Lower lobe of right lung (tissue), 2 donors: ENCODE measurements at regions not wholly inside any gene's neighbourhood (a gene's known extent, or its start where the extent isn't known, plus 50 kb on each side); places are given as distances from the start of the nearest gene placed in this dataset.
A peak's percentile ranks its signal among the peaks of the same experiment; 100 is the strongest.

Experiments
- ATAC-seq, 2 donors: fragments of 200-7000 bp; cut with Tn5 transposase; one replicate each; pipeline ENCODE4 v1.9.1; 2020 to 2022; ENCODE audit warnings: mild to moderate bottlenecking in 2 of 2, moderate library complexity in 2 of 2
- DNase-seq: peaks from one replicate; pipeline ENCODE4 v3.0.0-alpha.2; 2020
- H3K27ac ChIP-seq: fragments of 200-600 bp; one replicate; pipeline ENCODE4 v1.8.0; 2022
- H3K27me3 ChIP-seq: fragments of 200-600 bp; one replicate; pipeline ENCODE4 v1.8.0; 2022; ENCODE audit warnings: low read depth
- H3K36me3 ChIP-seq: fragments of 200-600 bp; one replicate; pipeline ENCODE4 v1.8.0; 2022; ENCODE audit warnings: mild to moderate bottlenecking
- H3K4me1 ChIP-seq: fragments of 200-600 bp; one replicate; pipeline ENCODE4 v1.8.0; 2022
- H3K4me3 ChIP-seq: fragments of 200-600 bp; one replicate; pipeline ENCODE4 v1.8.0; 2022; ENCODE audit warnings: mild to moderate bottlenecking
- H3K9me3 ChIP-seq: fragments of 200-600 bp; one replicate; pipeline ENCODE4 v1.8.0; 2022
- intact Hi-C: fragments of 100-400 bp; cut with DNase I; formaldehyde crosslinking; loops from one replicate; pipeline ENCODE4 v1.11.0; 2022
- TF ChIP-seq, protein P1 (sequence below): fragments of 200-600 bp; IDR thresholded peaks from one replicate; pipeline ENCODE4 v1.8.0; 2022; ENCODE audit warnings: antibody characterized with exemption, mild to moderate bottlenecking
- donor health status: DM: no; HTN: yes; CAD: no; lungs with severe emphysema.

DNA sequence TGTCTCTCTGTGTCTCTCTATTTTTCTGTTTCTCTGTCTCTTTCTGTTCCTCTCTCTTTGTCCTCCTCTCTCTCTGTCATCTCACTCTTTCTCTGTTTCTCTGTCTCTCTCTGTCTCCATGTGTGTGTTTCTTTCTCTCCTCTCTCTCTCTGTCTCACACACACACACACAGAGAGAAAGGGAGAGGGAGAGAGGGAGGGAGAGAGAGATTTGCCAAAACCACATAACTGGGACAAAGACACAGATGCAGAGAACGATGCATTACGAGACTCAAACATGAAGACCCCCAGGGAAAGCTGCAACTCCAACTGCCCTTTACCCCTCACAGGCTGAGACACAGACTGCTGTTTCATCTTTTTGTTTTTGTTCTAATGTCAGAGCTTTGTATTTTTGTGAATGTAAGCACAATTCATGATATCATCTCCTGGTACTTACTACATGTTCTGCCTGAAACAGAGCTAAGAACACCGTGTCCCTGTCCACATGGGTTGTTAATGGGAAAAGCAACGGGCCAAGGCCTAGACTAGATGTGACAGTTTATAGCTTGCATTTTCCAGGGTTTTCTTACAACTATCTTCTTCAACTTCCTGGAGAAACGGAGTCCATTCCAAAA, 177.1 kb upstream of the ARID1B start:
- ATAC-seq, result peak in 1 of 2 donors; percentile 68
- H3K9me3 ChIP-seq, result no peaks in the 10 kb centered on the region
- peak overlapping the region; percentile 51 for H3K27ac ChIP-seq
- TF ChIP-seq, protein P1, sequence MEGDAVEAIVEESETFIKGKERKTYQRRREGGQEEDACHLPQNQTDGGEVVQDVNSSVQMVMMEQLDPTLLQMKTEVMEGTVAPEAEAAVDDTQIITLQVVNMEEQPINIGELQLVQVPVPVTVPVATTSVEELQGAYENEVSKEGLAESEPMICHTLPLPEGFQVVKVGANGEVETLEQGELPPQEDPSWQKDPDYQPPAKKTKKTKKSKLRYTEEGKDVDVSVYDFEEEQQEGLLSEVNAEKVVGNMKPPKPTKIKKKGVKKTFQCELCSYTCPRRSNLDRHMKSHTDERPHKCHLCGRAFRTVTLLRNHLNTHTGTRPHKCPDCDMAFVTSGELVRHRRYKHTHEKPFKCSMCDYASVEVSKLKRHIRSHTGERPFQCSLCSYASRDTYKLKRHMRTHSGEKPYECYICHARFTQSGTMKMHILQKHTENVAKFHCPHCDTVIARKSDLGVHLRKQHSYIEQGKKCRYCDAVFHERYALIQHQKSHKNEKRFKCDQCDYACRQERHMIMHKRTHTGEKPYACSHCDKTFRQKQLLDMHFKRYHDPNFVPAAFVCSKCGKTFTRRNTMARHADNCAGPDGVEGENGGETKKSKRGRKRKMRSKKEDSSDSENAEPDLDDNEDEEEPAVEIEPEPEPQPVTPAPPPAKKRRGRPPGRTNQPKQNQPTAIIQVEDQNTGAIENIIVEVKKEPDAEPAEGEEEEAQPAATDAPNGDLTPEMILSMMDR, result no peak
- no peaks in the 10 kb centered on the region for H3K36me3 ChIP-seq
- DNase-seq, result no peak
- intact Hi-C loops, result no loop called here
- H3K4me1 ChIP-seq, result no peaks in the 10 kb centered on the region
- H3K4me3 ChIP-seq, result no peak overlapping the region
- H3K27me3 ChIP-seq, result no peaks in the 10 kb centered on the region

DNA sequence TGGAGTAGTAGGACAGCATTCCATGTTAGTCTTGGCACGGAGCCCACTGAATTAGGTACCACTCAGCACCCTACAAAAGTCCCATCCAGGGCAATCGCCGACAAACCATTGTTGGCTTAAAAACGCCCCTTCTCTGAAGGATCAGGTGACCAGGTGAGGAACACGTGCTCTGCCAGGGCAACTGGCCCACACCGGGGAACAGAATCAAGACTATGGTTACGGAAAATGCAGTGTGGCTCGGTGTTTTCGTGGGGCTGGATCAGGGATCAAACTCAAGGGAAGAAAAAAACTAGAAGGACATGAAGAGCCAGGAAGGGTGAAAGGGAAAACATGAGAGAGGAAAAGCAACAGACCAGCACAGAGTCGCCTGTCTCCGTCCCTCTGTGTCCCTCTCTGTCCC, 177.8 kb upstream of the ARID1B start:
- H3K36me3 ChIP-seq, result no peaks in the 10 kb centered on the region
- peak overlapping the region; percentile 51 for H3K27ac ChIP-seq
- H3K27me3 ChIP-seq, result no peaks in the 10 kb centered on the region
- intact Hi-C loops, result no loop called here
- TF ChIP-seq, protein P1, result no peak
- DNase-seq (no peak), ATAC-seq (no peak)
- H3K4me3 ChIP-seq, result no peak overlapping the region
- no peaks in the 10 kb centered on the region for H3K4me1 ChIP-seq
- H3K9me3 ChIP-seq, result no peaks in the 10 kb centered on the region

DNA sequence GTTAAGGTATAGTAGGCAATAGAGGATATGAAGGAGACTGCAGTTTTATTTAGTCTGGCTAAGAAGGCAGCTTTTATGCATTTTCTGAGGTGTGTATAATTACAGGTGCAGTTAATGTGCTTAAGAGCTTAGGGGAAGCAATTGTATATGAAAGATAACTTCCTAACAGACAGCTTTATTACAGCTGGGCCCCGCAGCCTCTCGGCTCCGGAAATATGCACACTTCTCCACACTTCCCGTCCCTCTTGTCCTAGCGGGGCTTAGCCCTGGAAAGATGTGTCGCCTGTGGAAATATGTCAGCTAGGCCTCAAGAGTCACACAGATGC, 178.4 kb upstream of the ARID1B start:
- DNase-seq (no peak), ATAC-seq (no peak)
- H3K27me3 ChIP-seq, result no peaks in the 10 kb centered on the region
- no peaks in the 10 kb centered on the region for H3K4me1 ChIP-seq
- TF ChIP-seq, protein P1, result no peak
- intact Hi-C loops, result no loop called here
- H3K27ac ChIP-seq, result no peak overlapping the region
- H3K9me3 ChIP-seq, result no peaks in the 10 kb centered on the region
- H3K4me3 ChIP-seq, result no peak overlapping the region
- no peaks in the 10 kb centered on the region for H3K36me3 ChIP-seq

DNA sequence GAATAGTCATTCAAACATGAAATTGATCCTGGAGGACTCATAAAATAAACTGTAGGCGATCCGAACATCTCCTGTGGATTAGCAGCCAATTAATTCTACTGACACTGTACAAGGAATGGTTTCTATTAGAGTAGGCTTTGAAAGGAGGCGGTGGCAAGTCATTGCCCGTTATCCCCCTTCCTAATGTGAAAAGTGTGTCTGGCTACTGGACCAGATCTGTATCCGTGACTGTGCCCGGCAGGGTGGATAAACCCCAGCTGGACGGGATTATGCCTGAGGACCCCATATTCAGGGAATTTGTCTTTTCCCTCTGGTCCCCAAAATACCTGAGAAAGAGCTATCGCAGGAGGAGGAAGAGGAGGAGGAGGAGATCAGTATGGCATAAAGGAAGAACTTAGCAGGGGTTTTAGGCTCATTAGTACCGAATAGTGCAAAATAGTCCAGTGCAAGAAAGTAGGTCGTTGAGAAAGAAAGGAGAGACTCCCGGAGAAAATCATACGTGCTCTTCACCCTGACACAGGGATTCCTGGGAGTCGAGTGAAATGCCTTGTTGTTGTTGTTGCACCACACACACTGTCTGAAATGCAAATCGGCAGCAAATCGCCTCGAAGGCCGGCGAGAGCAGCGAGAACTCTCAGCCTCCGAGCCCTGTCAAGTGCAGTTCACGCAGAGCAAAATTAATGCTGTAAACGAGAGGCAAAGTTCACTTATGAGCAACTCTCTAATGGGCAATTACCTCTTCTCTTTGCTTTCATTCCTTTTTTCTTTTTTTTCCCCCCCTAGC, 178.9 kb upstream of the ARID1B start:
- ATAC-seq, result no peak
- Histone ChIP-seq H3K9me3 (no peaks in the 10 kb centered on the region), H3K27me3 (no peaks in the 10 kb centered on the region), H3K4me3 (no peak overlapping the region), H3K27ac (no peak overlapping the region), H3K36me3 (no peaks in the 10 kb centered on the region), H3K4me1 (no peaks in the 10 kb centered on the region)
- TF ChIP-seq, protein P1, result no peak
- no peak for DNase-seq
- intact Hi-C loops, result no loop called here

DNA sequence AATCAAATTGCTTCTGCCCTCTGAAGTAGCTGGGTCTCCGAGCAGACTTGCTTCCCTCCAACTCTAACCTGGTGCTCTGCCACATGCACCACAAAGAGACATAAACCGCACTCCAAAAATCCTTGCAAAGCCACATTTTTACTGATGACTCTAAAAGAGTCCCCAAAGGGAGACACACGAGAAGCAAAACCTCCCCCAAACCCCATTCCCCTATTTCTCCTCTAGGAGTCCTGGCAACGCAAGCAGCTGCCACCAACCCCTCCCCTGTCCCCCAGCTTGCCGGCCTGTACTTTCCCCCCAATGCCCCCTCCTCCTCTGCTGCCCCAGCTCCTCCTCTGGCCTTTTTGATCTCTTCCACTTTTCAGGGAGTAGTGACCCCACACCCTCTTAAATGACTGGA, 180.1 kb upstream of the ARID1B start:
- no peak for DNase-seq
- Histone ChIP-seq H3K9me3 (no peaks in the 10 kb centered on the region), H3K36me3 (no peaks in the 10 kb centered on the region), H3K4me3 (no peak overlapping the region), H3K27me3 (no peaks in the 10 kb centered on the region), H3K27ac (no peak overlapping the region), H3K4me1 (no peaks in the 10 kb centered on the region)
- TF ChIP-seq, protein P1, result no peak
- intact Hi-C loops, result no loop called here
- no peak for ATAC-seq
